H1 (cell line): ENCODE measurements at regions not wholly inside any gene's neighbourhood (a gene's known extent, or its start where the extent isn't known, plus 50 kb on each side); places are given as distances from the start of the nearest gene placed in this dataset.
A peak's percentile ranks its signal among the peaks of the same experiment; 100 is the strongest.

ENCODE experiments used
- CTCF ChIA-PET: fragments of 300-600 bp; sonication (Branson Sonifier 250); formaldehyde crosslinking; loops from one replicate; lab custom pipeline; 2021; ENCODE audit not compliant: partially characterized antibody; lab: Charles Lee
- POLR2A ChIA-PET: fragments of 300-600 bp; sonication (Branson Sonifier 250); formaldehyde crosslinking; loops from one replicate; lab custom pipeline; 2021; ENCODE audit warnings: inconsistent platforms; ENCODE audit not compliant: partially characterized antibody; lab: Charles Lee
- DNase-seq, 2 experiments: peaks; one replicate each; pipeline versions ENCODE4 v3.0.0 to v3.0.0-alpha.2; 2010 to 2022; ENCODE audit warnings: low spot score in 2 of 2, low read depth in 1 of 2, mixed read lengths in 1 of 2
- FAIRE-seq: peaks from 2 replicates; lab custom pipeline; 2011; peaks lifted over from hg19 to GRCh38; lab: Jason Lieb, UNC
- H2AFZ ChIP-seq: 2 replicates; pipeline ENCODE4 v1.8.1; 2012; ENCODE audit warnings: low read length, inconsistent platforms
- H2AK5ac ChIP-seq: 2 replicates; pipeline ENCODE4 v1.6.1; 2013; ENCODE audit warnings: low read depth, low read length
- H2BK120ac ChIP-seq: replicated peaks from 2 replicates; pipeline ENCODE3; 2013; ENCODE audit warnings: low read depth, low read length, inconsistent platforms
- H2BK12ac ChIP-seq: 2 replicates; pipeline ENCODE4 v1.6.1; 2013; ENCODE audit warnings: low read depth, low read length
- H2BK15ac ChIP-seq: 2 replicates; pipeline ENCODE4 v1.6.1; 2013; ENCODE audit warnings: low read length
- H2BK20ac ChIP-seq: 2 replicates; pipeline ENCODE4 v1.6.1; 2013; ENCODE audit warnings: low read length
- H2BK5ac ChIP-seq: 2 replicates; pipeline ENCODE4 v1.6.1; 2013; ENCODE audit warnings: low read depth, low read length
- H3K14ac ChIP-seq: 2 replicates; pipeline ENCODE4 v1.6.1; 2013; ENCODE audit warnings: inconsistent platforms; ENCODE audit not compliant: insufficient read length
- H3K18ac ChIP-seq: 2 replicates; pipeline ENCODE4 v1.6.1; 2013; ENCODE audit warnings: low read length; ENCODE audit errors: extremely low read depth
- H3K23ac ChIP-seq: 2 replicates; pipeline ENCODE4 v1.6.1; 2013; ENCODE audit warnings: inconsistent platforms; ENCODE audit not compliant: insufficient read length
- H3K23me2 ChIP-seq: 2 replicates; pipeline ENCODE4 v1.6.1; 2013; ENCODE audit warnings: low read depth, low read length
- H3K27ac ChIP-seq: 2 replicates; pipeline ENCODE4 v1.6.1; 2011; ENCODE audit warnings: low read depth, low read length, inconsistent platforms
- H3K27me3 ChIP-seq, 4 experiments: replicated peaks in 1 of 4; 1 replicate in 1 of 4; 2 replicates in 3 of 4; pipeline versions ENCODE4 v1.6.1 to v1.8.1; 2011 to 2013; ENCODE audit warnings: low read length in 3 of 4, mild to moderate bottlenecking in 3 of 4, inconsistent platforms in 2 of 4, mixed read lengths in 2 of 4, moderate library complexity in 1 of 4; ENCODE audit not compliant: control insufficient read depth in 3 of 4, insufficient read depth in 3 of 4; ENCODE audit errors: extremely low read depth in 1 of 4
- H3K36me3 ChIP-seq, 4 experiments: 2 replicates each; pipeline versions ENCODE4 v1.6.1 to v1.8.1; 2011 to 2013; ENCODE audit warnings: mild to moderate bottlenecking in 4 of 4, low read length in 3 of 4, moderate library complexity in 2 of 4, control low read depth in 1 of 4, inconsistent platforms in 1 of 4; ENCODE audit not compliant: insufficient read depth in 4 of 4, control insufficient read depth in 2 of 4
- H3K4ac ChIP-seq: replicated peaks from 2 replicates; pipeline ENCODE3; 2013; ENCODE audit warnings: low read length, low read depth, mixed read lengths, inconsistent platforms; ENCODE audit not compliant: insufficient read length
- H3K4me1 ChIP-seq, 4 experiments: replicated peaks in 1 of 4; 1 replicate in 1 of 4; 2 replicates in 3 of 4; pipeline versions ENCODE4 v1.6.1 to v1.8.1; 2011 to 2013; ENCODE audit warnings: low read length in 3 of 4, inconsistent platforms in 2 of 4, mixed read lengths in 1 of 4; ENCODE audit not compliant: insufficient read depth in 4 of 4, control insufficient read depth in 3 of 4
- H3K4me2 ChIP-seq, 2 experiments: 2 replicates each; pipeline versions ENCODE4 v1.6.1 to v1.8.1; 2011 to 2013; ENCODE audit warnings: low read depth in 2 of 2, low read length in 2 of 2, control low read depth in 1 of 2, inconsistent platforms in 1 of 2, mild to moderate bottlenecking in 1 of 2; ENCODE audit not compliant: insufficient read depth in 1 of 2
- H3K4me3 ChIP-seq, 4 experiments: fragments of 200-600, 300-600 bp in 1 of 4; sonication (generic), shearing (Covaris generic), sonication (Bioruptor Twin) in 1 of 4; 2 replicates each; pipeline versions ENCODE4 v1.5.1 to v1.8.1; 2011 to 2016; ENCODE audit warnings: low read length in 4 of 4, low read depth in 3 of 4, control low read depth in 2 of 4, inconsistent platforms in 2 of 4, mild to moderate bottlenecking in 2 of 4, mixed read lengths in 1 of 4, moderate library complexity in 1 of 4; ENCODE audit not compliant: insufficient read depth in 2 of 4; ENCODE audit errors: extremely low read depth in 1 of 4
- H3K56ac ChIP-seq: replicated peaks from 2 replicates; pipeline ENCODE3; 2013; ENCODE audit warnings: low read depth, mild to moderate bottlenecking, mixed read lengths, low read length, inconsistent platforms; ENCODE audit not compliant: insufficient read length
- H3K79me1 ChIP-seq: 2 replicates; pipeline ENCODE4 v1.6.1; 2013; ENCODE audit warnings: low read depth, low read length, control low read depth
- H3K79me2 ChIP-seq, 2 experiments: 2 replicates each; pipeline versions ENCODE4 v1.6.1 to v1.8.1; 2012 to 2013; ENCODE audit warnings: low read length in 2 of 2, mild to moderate bottlenecking in 2 of 2, inconsistent platforms in 1 of 2; ENCODE audit not compliant: insufficient read depth in 2 of 2, control insufficient read depth in 1 of 2
- H3K9ac ChIP-seq, 4 experiments: replicated peaks in 1 of 4; 1 replicate in 1 of 4; 2 replicates in 3 of 4; pipeline versions ENCODE4 v1.6.1 to v1.8.1; 2011 to 2013; ENCODE audit warnings: low read depth in 3 of 4, low read length in 3 of 4, control low read depth in 2 of 4, mild to moderate bottlenecking in 2 of 4, moderate library complexity in 2 of 4, inconsistent platforms in 1 of 4; ENCODE audit errors: extremely low read depth in 1 of 4
- H3K9me3 ChIP-seq, 2 experiments: 2 replicates each; pipeline versions ENCODE4 v1.6.1 to v1.8.1; 2012 to 2013; ENCODE audit warnings: mild to moderate bottlenecking in 2 of 2, moderate library complexity in 2 of 2, control low read depth in 1 of 2, inconsistent platforms in 1 of 2, low read depth in 1 of 2, low read length in 1 of 2, mixed read lengths in 1 of 2; ENCODE audit not compliant: insufficient read depth in 2 of 2
- H4K20me1 ChIP-seq, 2 experiments: replicated peaks in 1 of 2; 2 replicates each; pipeline versions ENCODE3 to v1.8.1; 2011 to 2013; ENCODE audit warnings: inconsistent platforms in 2 of 2, low read length in 2 of 2, mild to moderate bottlenecking in 1 of 2; ENCODE audit not compliant: insufficient read depth in 2 of 2, control insufficient read depth in 1 of 2
- H4K5ac ChIP-seq: 2 replicates; pipeline ENCODE4 v1.6.1; 2013; ENCODE audit warnings: low read length, low read depth, mixed read lengths, inconsistent platforms; ENCODE audit not compliant: insufficient read length
- H4K8ac ChIP-seq: 2 replicates; pipeline ENCODE4 v1.8.0; 2013; ENCODE audit warnings: mild to moderate bottlenecking, moderate library complexity, low read length, inconsistent platforms; ENCODE audit not compliant: insufficient read depth; ENCODE audit errors: extremely low read depth
- H4K91ac ChIP-seq: replicated peaks from 2 replicates; pipeline ENCODE3; 2013; ENCODE audit warnings: low read length, mixed read lengths, inconsistent platforms; ENCODE audit not compliant: insufficient read length
- CTCF ChIP-seq, 3 experiments: IDR thresholded peaks; 1 replicate in 2 of 3; 2 replicates in 1 of 3; pipeline versions ENCODE4 v1.5.1 to v1.6.1; 2011; ENCODE audit warnings: low read length in 3 of 3, mild to moderate bottlenecking in 3 of 3, inconsistent platforms in 2 of 3, low read depth in 1 of 3, moderate library complexity in 1 of 3; ENCODE audit not compliant: insufficient read depth in 1 of 3; ENCODE audit errors: control extremely low read depth in 1 of 3
- MAFK ChIP-seq: IDR thresholded peaks from 2 replicates; pipeline ENCODE4 v1.6.1; 2012; ENCODE audit warnings: low read depth, mild to moderate bottlenecking, improper control_type of control experiment, low read length
- RAD21 ChIP-seq, 2 experiments: IDR thresholded peaks in 1 of 2; conservative IDR thresholded peaks in 1 of 2; 2 replicates each; pipeline ENCODE4 v1.6.1; 2011; ENCODE audit warnings: low read depth in 2 of 2, low read length in 2 of 2, improper control_type of control experiment in 1 of 2, inconsistent platforms in 1 of 2, mild to moderate bottlenecking in 1 of 2, moderate library complexity in 1 of 2
- RNF2 ChIP-seq: fragments of 200-900, 300-1000 bp; sonication (generic); IDR thresholded peaks from 2 replicates; pipeline ENCODE4 v1.7.1; 2016; ENCODE audit warnings: borderline replicate concordance, low read depth, mild to moderate bottlenecking, antibody characterized with exemption, low read length; ENCODE audit not compliant: poor library complexity, severe bottlenecking; ENCODE audit errors: missing control alignments
- SP1 ChIP-seq: IDR thresholded peaks from 2 replicates; pipeline ENCODE4 v1.6.1; 2011; ENCODE audit warnings: low read depth, low read length
- TAF7 ChIP-seq: optimal IDR thresholded peaks from 2 replicates; pipeline ENCODE3; 2011; ENCODE audit warnings: low read depth, mild to moderate bottlenecking, inconsistent platforms, low read length, moderate library complexity, borderline replicate concordance
- WGBS, 2 experiments: shearing (Covaris generic) in 1 of 2; methylation state at CpG; one replicate each; pipeline versions ENCODE4 v1.1.6 to v1.1.7; 2013 to 2015; ENCODE audit warnings: low lambda C conversion rate in 2 of 2, mixed read lengths in 2 of 2, inconsistent platforms in 1 of 2, low coverage in 1 of 2, missing lambda C conversion rate in 1 of 2; ENCODE audit not compliant: insufficient replicate concordance in 2 of 2, insufficient coverage in 1 of 2, insufficient read length in 1 of 2; ENCODE audit errors: extremely low coverage in 1 of 2, missing lambda C conversion rate in 1 of 2; 5-methylcytosine and 5-hydroxymethylcytosine counted together

- CTCF ChIA-PET: interaction anchor here (0.6 to 5.5 kb wide), 40 partner anchors 8 to 420 kb away, joined by 3 to 42 read pairs (median 3); partner anchors contain the start of gene SPATA13
Measured at GRCh38 chr13:24053519-24054251, 106.8 kb upstream of the SPATA13 start.

More at GRCh38 chr13:24053519-24054251, 106.8 kb upstream of the SPATA13 start:
- no peak overlapping the region for H3K56ac ChIP-seq
- no peak overlapping the region for H2BK120ac ChIP-seq
- H3K23ac ChIP-seq: no peak overlapping the region
- no peak overlapping the region for H3K9ac ChIP-seq
- no peaks in the 10 kb centered on the region for H3K79me2 ChIP-seq
- no peak overlapping the region for H4K91ac ChIP-seq
- TF ChIP-seq SP1: no peak
- TF ChIP-seq RAD21 (IDR thresholded peaks at IDR 0.05 in 1 of 2, conservative IDR thresholded peaks at IDR 0.05 in 1 of 2; ENCODE audit: low read depth in 2 of 2, low read length in 2 of 2): peak; percentile 91 to 93
- no peak for TF ChIP-seq TAF7
- peak; percentile 59 to 80 (median 77) for TF ChIP-seq CTCF (IDR thresholded peaks at IDR 0.05; ENCODE audit: control extremely low read depth in 1 of 3, insufficient read depth in 1 of 3, low read depth in 1 of 3, low read length in 3 of 3)
- no peak for TF ChIP-seq RNF2
- 0 out of 2 replicates have a peak, but pooled peaks have one; percentile 24 for TF ChIP-seq MAFK
- H4K20me1 ChIP-seq: no peaks in the 10 kb centered on the region
- peak overlapping the region; percentile 82; the same call in 1 of the 2 replicates for H2BK12ac ChIP-seq
- H2BK5ac ChIP-seq: no peak overlapping the region
- 0 out of 2 replicates have a peak overlapping the region, but pooled peaks have one; percentile 51 for H2AFZ ChIP-seq
- no peak overlapping the region for H4K5ac ChIP-seq
- H2BK20ac ChIP-seq: 0 out of 2 replicates have a peak overlapping the region, but pooled peaks have one; percentile 9
- H3K4me2 ChIP-seq: no peak overlapping the region; a peak in 1 of 4 replicates
- H3K14ac ChIP-seq: no peak overlapping the region
- POLR2A ChIA-PET: interaction anchor here (0.9 kb wide), 2 partner anchors 19 to 164 kb away, joined by 3 to 4 read pairs; no protein-coding TSS in a partner anchor
- FAIRE-seq (peak; percentile 96), DNase-seq (peak; percentile 49 to 76)
- H3K4me3 ChIP-seq: no peak overlapping the region
- no peak overlapping the region for H2BK15ac ChIP-seq
- no peaks in the 10 kb centered on the region for H3K27me3 ChIP-seq
- H3K27ac ChIP-seq: no peak overlapping the region
- H3K36me3 ChIP-seq: no peaks in the 10 kb centered on the region
- H3K4ac ChIP-seq: no peak overlapping the region
- no peaks in the 10 kb centered on the region for H3K79me1 ChIP-seq
- WGBS, 2 experiments: 63% methylated on average over 9 of the region's 9 CpGs; no CpG with 5 or more reads in 1 of the 2 experiments
- H3K9me3 ChIP-seq: no peaks in the 10 kb centered on the region
- H3K18ac ChIP-seq: no peak overlapping the region; the same call in 1 of the 2 replicates
- H3K23me2 ChIP-seq: no peaks in the 10 kb centered on the region
- H4K8ac ChIP-seq: no peak overlapping the region
- no peak overlapping the region for H2AK5ac ChIP-seq
- peaks cover 0 to 13% (median 6%) of the 10 kb centered on the region in 4 experiments; a peak in 5 of 7 replicates for H3K4me1 ChIP-seq
